ES-I3 (cell line): ENCODE measurements at regions not wholly inside any gene's neighbourhood (a gene's known extent, or its start where the extent isn't known, plus 50 kb on each side); places are given as distances from the start of the nearest gene placed in this dataset.
"Not testable (repeated sequence)": the region's sequence is repeated elsewhere in the genome, so short reads cannot be mapped to it uniquely, and the experiment has no call there.

ENCODE experiments used
- H3K36me3 ChIP-seq: 2 replicates; pipeline ENCODE4 v1.6.1; 2013; ENCODE audit warnings: mild to moderate bottlenecking, low read length, control low read depth, moderate library complexity; ENCODE audit not compliant: insufficient read depth
- H3K4me1 ChIP-seq: 2 replicates; pipeline ENCODE4 v1.6.1; 2013; ENCODE audit warnings: mild to moderate bottlenecking, control low read depth, low read length; ENCODE audit not compliant: insufficient read depth
- H3K9ac ChIP-seq: 2 replicates; pipeline ENCODE4 v1.6.1; 2013; ENCODE audit warnings: low read depth, mild to moderate bottlenecking, low read length, moderate library complexity
- H3K9me3 ChIP-seq: 2 replicates; pipeline ENCODE4 v1.6.1; 2013; ENCODE audit warnings: mild to moderate bottlenecking, low read length, moderate library complexity; ENCODE audit not compliant: control insufficient read depth, insufficient read depth

DNA sequence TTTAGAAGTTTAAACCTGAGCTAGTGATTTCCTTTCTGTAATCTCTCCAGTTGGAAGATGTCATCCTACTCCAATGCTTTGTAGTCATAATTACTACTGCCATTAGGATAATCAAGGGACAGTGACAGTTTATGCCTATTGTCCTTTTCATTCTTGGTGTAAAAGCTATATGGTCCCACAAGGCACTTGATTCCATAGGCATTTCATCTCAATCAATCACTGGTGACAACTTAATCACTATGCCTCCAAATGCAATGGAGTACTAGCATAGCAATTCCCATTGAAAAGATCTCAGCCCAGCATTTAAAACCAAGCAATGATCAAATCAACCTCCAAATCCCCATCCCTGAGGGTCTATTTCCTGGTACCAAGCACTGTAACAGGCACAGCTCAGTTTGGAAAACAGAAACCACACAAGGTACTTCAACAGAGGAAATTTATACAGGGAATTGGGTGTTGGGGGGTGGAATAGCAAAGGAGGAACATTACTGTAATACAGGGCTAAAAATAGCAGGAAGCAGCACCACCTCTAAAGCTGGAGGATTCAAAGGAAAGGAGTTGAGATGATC lies 51.0 kb downstream of the FHIP2A start:
- Histone ChIP-seq H3K36me3 (no peaks in the 10 kb centered on the region), H3K9ac (no peak overlapping the region), H3K4me1 (no peaks in the 10 kb centered on the region; the same call in 1 of the 2 replicates), H3K9me3 (no peaks in the 10 kb centered on the region)

DNA sequence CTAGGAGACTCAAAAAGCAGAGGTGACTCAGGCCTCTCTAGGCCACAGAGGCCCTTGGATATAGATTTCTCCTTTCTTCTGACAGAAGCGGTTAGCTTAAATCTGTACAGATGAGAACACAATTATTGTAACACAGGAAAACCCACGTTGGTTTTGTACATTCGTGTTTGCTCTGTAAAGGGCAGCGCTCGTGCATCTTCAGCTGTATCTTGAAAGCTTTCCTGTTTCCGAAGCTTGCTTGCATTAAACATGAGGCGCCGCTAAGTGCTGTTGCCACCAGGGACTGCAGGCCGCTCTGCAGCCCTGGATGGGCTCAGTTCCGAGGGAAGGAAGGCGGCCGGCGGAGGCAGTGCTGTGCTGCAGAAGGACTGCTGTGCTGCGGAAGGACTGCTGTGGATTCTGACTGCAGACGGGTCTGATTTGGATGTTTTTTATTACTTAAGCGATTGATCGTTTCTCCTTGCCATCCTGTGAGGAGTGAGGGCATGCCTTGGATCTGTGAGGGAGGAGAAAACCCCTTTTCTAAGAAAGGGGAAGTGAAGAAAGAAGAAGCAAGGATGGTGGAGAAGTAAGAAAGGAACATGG lies 53.3 kb downstream of the FHIP2A start:
- Histone ChIP-seq H3K9ac (0 out of 2 replicates have a peak overlapping the region, but pooled peaks have one; percentile 32), H3K4me1 (peaks cover 2% of the 10 kb centered on the region), H3K9me3 (no peaks in the 10 kb centered on the region), H3K36me3 (no peaks in the 10 kb centered on the region)

DNA sequence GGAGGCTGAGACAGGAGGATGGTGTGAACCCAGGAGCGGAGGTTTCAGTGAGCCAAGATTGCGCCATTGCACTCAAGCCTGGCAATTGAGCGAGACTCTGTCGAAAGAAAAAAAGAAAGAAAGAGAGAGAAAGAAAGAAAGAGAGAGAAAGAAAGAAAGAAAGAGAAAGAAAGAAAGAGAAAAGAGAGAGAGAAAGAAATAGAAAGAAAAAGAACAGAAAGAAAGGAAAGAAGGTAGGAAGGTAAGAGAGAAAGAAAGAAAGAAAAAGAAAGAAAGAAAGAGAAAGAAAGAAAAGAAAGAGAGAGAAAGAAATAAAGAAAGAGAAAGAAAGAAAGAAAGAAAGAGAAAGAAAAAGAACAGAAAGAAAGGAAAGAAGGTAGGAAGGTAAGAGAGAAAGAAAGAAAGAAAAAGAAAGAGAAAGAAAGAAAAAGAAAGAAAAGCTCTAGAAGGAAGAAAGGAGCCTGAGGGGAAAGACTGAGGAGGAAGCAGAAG lies 54.1 kb downstream of the FHIP2A start:
- H3K36me3 ChIP-seq, H3K9ac ChIP-seq, H3K9me3 ChIP-seq, H3K4me1 ChIP-seq: not testable (repeated sequence)

DNA sequence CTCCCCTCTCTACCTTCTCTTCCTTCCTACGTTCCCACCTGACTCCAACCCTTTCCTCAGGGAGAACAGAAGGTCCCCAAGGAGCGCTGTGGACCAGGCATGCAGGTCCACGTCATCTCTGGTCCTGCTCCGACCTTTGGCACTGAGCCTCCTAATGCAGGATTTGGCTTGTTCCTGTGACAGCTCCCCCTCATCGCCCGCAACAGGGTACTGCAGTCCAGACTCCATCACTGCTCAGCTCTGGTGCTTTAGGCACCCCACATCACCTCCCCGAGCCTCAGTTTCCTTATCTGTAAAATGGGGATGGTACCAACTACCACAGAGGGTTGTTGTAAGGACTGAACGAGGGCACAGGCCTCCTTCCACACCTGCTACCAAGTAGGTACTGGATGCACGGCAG lies 54.6 kb downstream of the FHIP2A start:
- H3K36me3 ChIP-seq, result no peaks in the 10 kb centered on the region
- peaks cover 8% of the 10 kb centered on the region for H3K4me1 ChIP-seq
- H3K9ac ChIP-seq, result no peak overlapping the region
- no peaks in the 10 kb centered on the region for H3K9me3 ChIP-seq

DNA sequence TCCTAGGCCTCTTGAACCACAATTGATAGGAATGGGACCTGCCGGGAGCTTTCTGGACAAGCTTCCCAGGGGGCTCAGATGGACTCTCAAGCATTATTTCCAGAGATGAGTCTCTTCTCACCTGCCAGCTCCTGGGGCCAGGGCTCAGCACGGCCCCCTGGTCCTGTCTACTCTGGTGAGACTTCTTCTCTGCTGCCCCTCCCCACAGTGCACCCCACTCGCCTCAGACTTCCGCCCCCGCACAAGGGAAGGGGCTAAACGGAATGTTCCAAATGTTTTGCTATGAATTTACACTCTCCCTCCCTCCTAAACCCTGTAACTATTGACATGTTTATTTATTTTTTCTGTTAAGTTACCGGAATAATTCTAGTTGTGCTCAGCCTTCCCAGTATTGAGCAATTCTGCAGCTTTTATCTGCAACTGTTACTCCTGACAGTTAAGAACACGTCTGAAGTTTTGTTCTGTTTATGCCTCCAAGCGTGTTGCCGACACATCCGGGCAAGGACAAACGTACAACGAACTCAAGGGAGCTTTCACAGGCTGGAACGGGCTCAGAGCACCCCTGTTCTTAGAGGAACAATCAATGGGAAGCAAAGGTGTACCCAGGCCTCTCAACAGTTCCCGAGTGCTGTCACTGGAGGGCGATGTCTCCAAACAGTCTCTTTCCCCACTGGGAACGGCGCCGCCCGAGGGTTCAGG lies 55.2 kb downstream of the FHIP2A start:
- Histone ChIP-seq H3K9ac (no peak overlapping the region), H3K36me3 (no peaks in the 10 kb centered on the region), H3K9me3 (no peaks in the 10 kb centered on the region), H3K4me1 (peaks cover 14% of the 10 kb centered on the region)

DNA sequence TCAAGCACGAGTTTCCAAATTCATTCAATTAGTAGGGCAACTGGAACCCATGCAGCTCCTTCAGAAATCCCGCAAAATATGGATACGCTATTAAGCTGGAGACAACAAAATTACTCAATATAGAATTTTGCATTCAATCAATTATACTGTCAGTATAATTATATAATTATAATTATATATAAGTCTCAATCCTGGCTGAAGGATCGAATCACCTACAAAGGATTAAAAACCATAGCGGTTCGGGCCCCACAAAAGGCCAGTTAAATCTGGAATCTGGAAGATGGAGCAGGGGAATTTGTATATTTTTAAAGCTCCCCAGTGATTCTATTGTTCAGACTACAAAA lies 55.7 kb downstream of the FHIP2A start:
- no peak overlapping the region for H3K9ac ChIP-seq
- no peaks in the 10 kb centered on the region for H3K36me3 ChIP-seq
- peaks cover 19% of the 10 kb centered on the region for H3K4me1 ChIP-seq
- no peaks in the 10 kb centered on the region for H3K9me3 ChIP-seq

DNA sequence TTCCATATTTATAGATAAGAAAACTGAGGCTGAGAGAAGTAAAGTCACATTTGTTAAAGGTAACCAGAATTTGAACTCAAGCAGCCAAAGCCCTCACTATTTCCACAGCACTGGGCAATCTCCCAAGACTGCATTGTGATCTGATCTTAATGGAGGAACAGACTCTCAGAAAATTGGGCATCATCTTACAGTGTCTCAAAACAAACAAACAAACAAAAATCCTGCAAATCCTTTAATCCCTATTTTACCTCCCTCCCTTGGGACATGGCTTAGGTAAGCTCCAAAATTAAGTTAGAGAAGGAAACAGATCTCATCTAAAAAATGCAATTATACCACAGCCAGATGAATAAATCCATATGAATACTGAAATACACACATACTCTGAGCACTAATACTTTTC lies 57.5 kb downstream of the FHIP2A start:
- Histone ChIP-seq H3K9ac (no peak overlapping the region), H3K9me3 (no peaks in the 10 kb centered on the region), H3K4me1 (peaks cover 20% of the 10 kb centered on the region), H3K36me3 (no peaks in the 10 kb centered on the region)

DNA sequence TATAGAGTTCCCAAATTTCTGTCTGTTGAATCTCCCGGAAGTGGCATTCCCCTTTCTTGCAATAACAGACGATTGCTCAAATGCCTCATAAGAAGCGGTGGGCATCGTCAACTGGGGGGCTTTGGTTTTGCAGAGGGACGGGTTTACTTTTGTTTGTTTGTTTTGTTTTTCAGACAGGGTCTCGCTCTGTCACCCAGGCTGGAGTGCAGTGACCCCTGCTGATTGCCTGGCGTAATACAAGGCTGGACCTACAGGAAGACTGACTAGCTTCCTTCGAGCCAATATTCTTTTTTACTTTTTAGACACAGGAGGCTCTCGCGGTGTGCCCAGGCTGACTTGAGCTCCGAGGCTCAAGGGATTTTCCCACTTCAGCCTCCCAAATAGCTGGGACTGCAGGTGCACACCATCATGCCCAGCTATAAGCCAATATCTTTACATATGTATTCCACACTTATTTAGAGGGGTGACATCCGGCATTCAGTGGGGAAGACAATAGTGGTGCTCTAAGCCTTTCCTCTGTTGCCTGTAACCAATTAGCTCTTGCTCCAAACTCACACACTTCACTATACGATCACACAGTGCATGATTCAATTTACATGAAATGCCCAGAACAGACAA lies 58.1 kb downstream of the FHIP2A start:
- Histone ChIP-seq H3K4me1 (peaks cover 20% of the 10 kb centered on the region), H3K9me3 (no peaks in the 10 kb centered on the region), H3K9ac (no peak overlapping the region), H3K36me3 (no peaks in the 10 kb centered on the region)

DNA sequence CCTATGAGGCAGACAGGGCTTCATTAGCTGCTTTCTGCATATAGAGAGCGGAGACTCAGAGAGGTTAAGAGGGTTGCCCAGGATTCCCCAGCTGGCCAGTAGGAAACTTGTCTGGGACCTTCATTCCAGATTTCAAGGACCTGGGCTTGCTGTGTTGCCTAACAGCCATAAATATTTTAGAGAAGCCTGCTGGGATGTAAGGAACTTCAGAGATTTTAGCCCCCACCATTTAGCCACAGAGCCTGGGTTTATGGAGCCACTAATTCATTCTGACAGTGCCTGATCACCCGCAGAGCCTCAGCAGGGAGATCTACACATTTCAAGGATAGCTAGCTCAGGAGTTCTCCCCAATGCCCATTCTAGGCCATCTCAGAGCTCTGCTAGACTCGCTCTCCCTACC lies 56.6 kb upstream of the TRUB1 start:
- no peaks in the 10 kb centered on the region for H3K9me3 ChIP-seq
- H3K36me3 ChIP-seq, result no peaks in the 10 kb centered on the region
- H3K4me1 ChIP-seq, result peaks cover 20% of the 10 kb centered on the region
- H3K9ac ChIP-seq, result no peak overlapping the region

DNA sequence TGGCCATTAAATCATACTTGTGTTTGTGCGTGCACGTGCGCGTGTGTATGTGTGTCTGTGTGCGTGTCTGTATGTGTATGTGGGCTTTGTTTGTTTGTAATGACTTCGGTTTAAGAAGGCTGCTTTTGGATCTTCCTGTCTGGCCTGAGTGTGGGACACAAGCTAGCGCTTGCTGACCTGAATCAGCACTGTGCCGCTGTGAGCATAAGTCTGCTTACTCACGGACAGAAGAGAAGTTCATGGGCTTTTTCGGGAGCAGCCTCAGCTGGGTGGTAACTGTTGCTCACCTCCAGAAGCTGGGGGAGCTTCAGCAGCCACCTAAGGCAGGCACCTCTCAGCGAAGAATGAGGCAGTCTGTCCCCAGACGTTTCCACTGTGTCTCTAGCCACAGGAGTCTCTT lies 56.1 kb upstream of the TRUB1 start:
- Histone ChIP-seq H3K9me3 (no peaks in the 10 kb centered on the region), H3K36me3 (no peaks in the 10 kb centered on the region), H3K4me1 (peaks cover 20% of the 10 kb centered on the region), H3K9ac (no peak overlapping the region; the same call in 1 of the 2 replicates)

DNA sequence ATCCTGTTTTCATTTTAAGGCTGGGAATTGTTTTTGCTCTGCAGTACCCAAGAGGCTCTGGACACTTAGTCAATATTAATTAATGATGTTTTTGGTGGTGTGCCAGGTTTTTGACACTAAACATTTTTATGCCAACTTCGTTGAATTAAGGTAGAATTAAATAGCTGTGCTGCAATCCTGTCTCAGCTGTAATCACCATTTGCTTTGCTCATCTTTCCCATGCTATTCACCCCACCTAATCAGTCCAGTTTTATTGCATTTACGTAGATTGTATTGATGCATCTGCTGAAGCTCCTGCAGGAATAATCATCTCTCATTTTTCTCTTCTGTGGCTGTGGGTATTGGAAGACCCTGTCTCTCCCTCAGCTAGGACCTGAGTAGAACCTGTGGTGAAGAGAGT lies 52.6 kb upstream of the TRUB1 start:
- Histone ChIP-seq H3K9ac (no peak overlapping the region), H3K9me3 (no peaks in the 10 kb centered on the region), H3K4me1 (peaks cover 17% of the 10 kb centered on the region), H3K36me3 (no peaks in the 10 kb centered on the region)
